HG02973 (cell line): ENCODE measurements at regions not wholly inside any gene's neighbourhood (a gene's known extent, or its start where the extent isn't known, plus 50 kb on each side); places are given as distances from the start of the nearest gene placed in this dataset.

Experiments
- ATAC-seq: cut with Tn5 transposase; IDR thresholded peaks from one replicate; pipeline ENCODE4 v1.9.1; 2021; ENCODE audit warnings: moderate library complexity; ENCODE audit not compliant: unreplicated experiment

DNA sequence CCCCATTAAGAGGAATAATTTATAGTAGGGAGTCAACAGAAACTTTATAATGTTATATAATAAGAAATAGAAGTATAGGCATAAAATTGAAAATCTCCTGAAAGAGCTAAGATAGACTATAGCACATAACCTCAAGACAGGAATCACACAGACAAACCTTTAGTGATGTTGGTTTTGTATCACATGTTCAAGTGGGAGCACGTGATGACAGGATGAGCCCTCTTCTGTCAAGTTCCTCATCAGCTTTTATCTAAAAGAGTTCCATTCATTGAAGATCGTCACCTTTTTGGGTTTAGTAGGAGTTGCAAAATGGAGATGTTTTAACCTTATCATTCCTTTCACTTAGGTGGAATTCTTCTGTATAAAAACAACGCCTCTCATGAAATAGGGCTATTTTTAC lies 127.0 kb downstream of the MCHR2 start:
- no peak for ATAC-seq

DNA sequence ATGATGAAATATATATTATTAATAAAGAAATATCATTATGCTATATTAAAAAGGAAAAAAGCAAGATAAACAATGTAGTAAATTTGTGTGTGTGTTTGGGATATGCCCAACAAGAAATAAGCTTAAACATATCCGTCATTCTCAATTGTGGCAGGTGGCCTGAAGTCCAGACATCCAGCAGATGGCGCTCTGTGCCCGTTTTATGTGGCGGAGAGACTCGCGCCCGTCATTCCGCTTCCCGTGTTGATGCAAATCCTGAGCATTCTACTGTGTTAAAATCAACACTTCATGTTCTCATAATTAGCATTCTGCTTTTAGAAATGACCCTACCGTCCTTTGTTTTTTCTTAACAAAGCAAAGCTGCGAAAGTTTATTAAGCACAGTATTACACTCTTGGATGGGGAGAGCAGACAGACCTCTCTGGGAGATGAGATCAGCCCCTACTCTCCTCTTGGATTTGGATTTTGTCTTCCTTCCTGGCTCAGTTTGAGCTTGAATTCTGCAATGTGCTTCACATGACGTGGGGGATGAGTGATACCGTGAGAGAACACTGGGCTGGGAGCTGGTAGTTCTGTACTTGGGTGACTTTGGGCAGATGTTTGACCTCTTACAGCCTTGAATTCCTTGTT lies 125.8 kb downstream of the MCHR2 start:
- ATAC-seq = peak; percentile 89
